ENCODE measurements at regions not wholly inside any gene's neighbourhood (a gene's known extent, or its start where the extent isn't known, plus 50 kb on each side); places are given as distances from the start of the nearest gene placed in this dataset.
"Not testable (repeated sequence)": the region's sequence is repeated elsewhere in the genome, so short reads cannot be mapped to it uniquely, and the experiment has no call there.

DNA sequence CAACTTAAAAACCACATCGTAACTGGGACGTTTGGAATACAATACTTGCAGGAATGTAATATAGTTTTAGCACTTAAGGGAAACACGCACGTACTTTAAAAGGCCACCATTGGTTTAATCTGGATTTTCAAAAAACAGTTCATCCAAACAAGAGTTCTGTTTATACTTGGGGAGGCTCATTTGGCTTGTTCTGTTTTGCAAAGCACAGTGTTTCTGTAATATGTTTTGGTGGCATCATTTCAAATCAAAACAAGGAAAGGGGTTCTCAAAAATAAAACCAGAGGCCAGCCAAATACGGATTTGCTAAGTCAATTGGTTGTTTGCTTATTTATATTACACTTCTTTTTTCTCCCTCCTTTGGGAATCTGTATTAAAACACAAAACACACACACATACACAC, 656.1 kb upstream of the SOX9 start:
- DNase-seq: no peak

DNA sequence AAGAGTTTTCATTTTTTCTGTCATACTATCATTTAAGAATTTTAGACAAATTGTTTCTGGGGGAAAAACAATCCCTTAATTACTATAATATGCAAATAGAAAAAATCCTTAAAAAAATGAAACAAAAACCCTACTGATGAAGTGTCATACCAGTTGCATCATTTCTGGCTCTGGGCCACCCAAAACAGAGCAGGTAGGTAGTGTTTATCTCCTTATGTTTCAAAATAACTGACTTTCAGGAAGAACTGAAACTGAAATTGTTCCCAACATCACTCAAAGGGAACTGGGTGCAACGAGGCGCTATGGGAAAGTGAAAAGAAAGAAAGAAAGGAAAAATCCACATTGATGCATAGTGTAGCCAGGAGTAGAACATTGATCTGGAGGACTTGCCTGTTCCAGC, 653.1 kb upstream of the SOX9 start:
- DNase-seq: no peak

DNA sequence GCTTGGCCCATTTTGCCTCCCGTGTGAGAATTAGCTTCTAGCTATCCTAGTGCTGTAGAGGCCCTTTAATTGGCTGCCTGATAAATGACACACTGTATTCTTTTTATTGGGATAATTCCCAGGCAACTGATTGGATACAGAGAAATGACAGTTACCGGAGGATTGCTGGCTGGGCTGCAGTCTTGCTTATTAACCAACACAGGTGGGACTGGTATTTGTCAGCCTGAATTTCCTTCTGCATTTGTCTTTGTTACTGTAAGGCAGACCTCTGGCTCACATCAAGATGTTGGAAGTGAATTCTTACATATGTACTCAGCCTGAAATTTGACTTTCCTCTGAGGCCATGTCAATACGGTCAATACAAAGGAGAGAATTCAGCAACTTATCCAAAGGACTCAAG, 650.8 kb upstream of the SOX9 start:
- no peak for DNase-seq

DNA sequence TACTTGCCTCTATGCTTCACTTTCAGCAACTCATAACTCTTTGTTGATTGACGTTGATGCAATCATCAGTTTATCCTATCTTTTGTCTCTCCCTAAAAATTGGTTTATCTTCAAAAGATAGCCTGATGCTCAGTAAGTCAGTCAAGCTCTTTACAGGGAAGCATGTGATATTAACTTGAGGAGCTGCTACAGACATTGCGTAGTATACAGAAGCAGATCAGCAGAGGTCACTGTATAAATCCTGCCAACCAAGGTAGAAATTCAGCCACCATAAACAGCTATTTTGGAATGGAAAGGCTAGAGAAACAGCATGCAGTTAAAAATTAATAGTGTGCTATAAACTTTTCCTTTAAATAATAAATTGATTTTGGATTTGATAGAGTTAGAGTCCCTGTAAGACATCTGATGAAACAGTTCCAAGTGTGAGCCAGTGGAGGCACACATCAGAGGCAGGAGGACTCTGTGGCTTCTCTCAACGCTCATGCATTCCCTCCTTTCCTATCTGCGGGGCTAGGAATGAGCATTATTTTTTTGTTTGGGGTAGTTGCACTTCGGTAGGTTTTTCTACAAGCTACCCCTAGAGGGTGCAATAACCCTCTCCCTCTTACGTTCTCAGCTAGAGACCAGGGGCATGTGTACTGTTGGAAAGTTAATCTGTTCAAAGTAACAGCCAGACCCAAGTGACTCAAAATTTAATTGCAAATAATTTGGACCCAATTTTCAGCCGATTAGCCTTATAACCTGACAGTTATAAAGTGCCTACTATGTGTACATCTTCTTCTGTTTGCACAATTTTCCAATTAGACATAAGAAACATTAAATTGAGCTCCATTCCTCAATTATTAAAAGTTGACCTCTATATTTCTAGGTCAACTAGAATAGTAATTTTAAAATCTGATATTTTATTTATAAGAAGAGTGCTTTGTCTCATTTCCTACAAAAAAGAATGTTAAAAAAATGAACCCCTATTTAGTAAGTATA, 647.7 kb upstream of the SOX9 start:
- DNase-seq: no peak

DNA sequence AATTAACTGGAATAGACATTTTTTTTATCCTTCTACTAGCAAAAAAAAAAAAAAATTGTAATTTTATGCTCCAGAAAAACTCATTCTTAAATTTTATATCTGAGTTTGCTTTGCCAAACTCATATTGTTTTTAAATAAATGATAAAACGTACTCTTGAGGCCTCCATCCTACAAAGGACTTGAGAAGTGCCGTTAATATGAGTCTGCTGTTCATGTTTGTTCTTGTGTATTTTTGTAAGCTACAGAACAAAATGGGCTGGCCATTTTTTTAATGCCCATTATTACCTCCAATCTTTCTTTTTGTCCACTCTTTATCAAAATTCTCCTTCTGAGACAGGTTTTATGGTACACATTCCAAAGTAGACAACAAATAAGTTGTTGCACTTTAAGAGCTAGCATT, 643.5 kb upstream of the SOX9 start:
- no peak for DNase-seq

DNA sequence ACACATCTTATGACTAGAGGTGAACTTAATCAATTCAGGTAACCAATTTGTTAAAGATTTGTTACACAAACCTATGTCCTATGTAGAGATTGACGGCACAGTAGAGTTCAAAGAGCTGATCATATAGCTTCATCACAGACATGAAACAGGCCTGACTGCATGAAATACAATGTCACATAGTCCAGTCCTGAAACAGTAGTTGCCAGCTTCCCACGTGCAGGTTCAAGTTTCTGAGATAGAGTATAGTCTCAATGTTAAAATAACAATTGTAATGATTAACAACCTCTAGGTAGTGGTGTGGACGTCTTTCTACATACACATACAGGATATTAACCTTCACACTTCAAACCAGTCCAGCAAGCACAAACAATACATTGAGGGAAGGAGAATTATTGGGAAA, 640.7 kb upstream of the SOX9 start:
- DNase-seq: no peak

DNA sequence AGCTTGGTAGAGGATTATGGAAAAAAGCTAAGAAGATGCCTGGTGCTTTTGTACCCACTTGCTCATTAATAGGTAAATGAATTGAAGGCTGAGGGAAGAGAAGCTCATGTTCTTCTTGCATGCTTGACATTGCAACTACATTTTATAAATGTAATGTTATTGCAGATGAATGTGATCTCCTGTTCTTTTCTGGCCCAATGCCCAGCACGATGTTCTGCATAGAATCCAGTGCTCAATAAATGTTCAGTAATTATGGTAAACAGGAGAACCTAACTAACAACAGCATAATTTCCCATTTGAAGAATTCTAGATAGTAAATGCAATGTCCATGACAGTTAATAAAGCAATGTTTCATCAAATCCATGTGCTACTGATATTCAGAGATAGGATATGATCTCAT, 638.2 kb upstream of the SOX9 start:
- no peak for DNase-seq

DNA sequence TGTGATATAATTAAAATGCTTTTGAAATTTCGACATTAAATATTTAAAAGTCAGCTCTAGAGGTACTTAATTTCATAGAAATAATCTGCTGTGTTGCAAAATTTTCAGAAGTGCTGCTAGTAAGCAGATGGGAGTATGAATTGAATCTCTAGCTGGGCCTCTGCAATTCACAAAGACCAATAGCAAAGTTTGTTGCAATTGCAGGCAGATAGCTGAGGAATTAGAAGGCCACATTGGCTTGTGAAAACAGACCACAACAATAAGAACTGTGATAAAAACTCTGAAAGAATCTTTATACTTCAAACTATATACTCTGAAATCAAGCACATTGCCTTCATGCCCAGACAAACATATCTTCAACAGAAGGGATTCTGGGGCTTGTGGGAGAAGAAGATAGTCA, 636.3 kb upstream of the SOX9 start:
- no peak for DNase-seq

DNA sequence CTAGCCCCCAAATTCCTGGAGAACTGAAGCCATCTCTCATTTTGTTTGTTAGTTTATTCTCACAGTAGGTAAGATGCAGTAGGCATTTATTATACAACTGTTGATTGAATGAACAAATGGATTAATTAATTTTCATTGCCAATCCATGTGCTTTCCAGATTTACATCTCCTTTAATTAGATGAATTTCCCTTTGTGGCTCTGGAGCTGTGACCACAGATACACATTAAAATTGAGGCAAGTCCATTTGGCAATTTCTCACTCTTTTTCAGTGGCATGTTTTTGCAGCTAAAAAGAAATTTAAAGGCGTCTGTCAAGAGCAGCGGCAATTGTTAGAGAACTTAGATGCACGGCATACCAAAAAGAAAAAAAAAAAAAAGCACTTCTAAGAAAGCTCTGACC, 635.4 kb upstream of the SOX9 start:
- DNase-seq: no peak

DNA sequence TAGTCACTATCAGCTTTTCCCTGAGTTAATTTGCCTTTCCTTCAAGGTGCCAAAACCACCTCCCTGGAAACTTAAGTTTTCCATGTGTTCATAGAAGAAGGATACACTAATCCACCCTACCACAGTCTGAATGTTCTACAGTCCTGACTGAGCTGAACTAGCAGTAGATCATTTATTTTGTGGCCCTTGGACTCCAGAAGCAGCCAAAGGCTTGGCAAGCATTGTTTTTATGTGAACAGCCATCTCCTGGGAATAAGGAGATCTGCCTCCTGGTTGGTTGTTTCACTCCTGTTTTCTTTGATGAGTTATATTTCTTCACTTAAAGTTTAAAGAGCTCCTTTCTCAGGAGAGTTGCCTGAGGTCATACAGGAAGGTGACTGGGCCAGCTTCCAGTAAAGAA, 634.6 kb upstream of the SOX9 start:
- no peak for DNase-seq

DNA sequence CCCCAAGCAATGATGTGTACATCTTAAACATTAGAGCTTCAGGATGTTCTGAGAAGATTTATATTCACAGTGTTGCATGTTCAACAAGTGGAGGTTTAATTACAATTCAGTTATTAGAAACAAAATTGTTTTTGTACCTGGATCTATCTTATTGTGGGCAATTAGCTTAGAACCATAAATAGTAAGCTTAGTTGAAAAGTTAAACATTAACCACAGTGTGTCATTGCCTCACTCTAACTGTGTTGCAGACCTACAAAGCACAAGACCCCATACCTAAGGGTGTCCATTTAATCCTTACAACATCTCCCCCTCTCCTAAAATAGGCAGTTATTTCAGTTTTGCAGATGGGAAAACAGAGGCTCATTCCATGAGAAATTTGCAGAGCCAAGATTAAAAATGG, 632.0 kb upstream of the SOX9 start:
- DNase-seq: no peak

DNA sequence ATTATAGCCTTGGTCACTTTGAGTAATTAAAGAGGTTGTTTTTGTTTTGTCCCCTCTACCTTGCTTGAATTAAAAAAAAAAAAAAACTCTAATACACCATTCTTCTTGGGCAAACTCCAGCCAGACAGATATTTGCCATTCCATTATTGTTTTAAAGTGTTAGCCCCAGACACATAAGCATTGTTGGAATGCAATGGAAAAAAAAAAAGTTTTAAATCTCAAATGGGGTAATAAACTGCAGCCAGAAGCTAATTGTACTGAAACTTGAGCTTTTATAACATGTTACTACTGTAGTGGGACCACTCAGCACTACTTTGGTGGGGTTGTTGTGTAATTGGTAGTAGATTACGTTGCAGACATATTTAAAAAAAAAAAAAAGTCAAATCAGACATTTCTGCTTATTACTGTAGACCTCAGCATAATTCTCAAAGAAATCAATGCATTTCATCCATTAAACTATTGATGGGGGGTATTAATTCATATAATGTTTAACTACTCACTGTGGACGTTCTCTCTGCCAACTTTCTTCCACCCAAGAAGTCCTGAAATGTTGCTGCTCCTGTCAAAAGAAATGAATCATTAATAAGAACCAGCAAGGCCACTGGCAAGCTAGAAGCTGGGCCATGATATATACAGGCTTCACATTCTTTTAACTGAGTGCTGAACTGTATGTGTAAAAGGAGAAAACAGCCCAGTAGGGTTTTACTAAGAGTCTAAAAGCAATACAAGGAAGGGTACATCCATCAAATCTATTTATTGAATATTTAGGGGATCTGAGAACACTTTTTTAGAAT, 626.6 kb upstream of the SOX9 start:
- no peak for DNase-seq

DNA sequence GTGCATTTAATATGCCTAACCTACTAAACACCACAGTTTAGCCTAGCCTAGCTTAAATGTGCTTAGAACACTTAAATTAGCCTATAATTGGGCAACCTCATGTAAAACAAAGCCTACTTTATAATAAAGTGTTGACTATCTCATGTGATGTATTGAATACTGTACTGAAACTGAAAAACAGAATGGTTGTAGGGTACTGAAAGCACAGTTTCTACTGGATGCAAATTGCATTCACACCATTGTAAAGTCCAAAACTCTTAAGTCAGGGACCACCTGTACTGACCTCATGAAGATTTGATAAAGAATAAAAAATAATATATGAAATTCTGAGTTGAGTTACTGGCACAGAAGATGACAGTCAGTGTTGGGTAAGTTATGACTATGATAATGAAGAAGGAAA, 625.4 kb upstream of the SOX9 start:
- DNase-seq: no peak

DNA sequence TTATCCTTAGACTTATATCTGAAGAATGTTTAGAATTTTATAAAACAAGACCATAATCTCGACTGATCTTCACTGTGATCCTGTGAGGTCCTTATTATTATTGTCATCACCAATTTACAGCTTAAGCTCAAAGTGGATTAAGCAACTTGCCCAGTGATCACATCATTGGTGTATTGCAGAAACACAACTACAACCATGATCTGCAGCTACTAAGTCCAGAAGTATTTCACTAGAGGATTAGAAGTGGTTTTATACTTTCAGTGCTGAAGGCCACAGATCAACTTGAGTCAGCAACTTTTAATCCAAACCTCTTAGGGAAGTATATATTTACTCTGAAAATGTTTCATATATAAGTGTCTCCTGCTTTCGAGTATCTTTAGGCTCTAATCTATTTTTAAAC, 624.3 kb upstream of the SOX9 start:
- DNase-seq: no peak

DNA sequence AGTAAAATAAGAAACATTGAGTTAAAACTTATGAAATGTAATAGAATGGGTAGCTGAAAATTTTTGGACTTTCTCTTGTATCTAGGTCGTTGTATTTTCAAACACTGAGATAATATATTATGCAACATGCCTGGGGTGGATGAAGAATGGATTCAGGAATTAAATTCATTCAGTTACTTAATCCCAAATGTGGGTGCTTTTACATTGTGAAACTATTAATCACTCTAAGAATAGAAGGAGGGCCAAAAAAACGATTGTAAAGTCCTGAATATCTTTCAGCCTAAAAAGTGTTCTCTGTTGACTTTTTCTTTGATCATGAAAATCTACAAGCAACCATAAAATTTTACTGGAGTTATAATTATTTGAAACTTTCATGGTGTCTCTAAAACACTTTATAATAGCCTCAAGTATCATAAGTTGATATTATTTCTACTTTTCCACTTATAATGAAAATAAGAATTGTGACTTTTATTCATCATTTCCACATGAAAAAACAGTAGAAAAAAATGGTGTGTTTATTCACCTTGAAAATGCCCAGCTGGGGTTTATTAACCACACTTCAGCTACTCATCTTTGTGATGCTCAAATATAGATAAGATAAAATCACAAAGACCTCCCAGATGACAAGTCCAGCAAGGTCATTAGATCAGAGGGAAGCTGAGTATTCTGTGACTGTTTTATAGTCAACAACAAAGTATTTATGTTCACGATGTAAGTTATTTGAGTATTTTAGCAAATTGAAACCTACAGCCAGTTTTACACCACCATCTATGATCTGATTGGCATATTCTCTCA, 619.9 kb upstream of the SOX9 start:
- no peak for DNase-seq

DNA sequence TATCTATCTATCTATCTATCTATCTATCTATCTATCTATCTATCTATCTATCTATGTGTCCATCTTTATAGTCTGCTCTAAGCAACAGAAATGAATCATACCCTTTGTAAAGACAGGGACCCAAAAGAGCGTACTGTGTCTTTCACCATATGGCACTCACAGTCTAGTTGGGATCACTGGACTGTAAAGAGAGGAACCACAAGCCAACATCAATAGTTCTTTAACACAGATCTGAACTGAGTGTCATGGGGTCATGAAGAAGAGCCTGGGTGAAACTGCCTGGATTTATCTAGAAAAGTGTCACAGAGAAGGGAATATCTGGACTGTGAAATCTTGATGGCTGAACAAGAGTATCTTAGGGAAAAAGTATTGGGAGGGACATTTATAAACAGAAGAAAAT, 619.1 kb upstream of the SOX9 start:
- DNase-seq: no peak

DNA sequence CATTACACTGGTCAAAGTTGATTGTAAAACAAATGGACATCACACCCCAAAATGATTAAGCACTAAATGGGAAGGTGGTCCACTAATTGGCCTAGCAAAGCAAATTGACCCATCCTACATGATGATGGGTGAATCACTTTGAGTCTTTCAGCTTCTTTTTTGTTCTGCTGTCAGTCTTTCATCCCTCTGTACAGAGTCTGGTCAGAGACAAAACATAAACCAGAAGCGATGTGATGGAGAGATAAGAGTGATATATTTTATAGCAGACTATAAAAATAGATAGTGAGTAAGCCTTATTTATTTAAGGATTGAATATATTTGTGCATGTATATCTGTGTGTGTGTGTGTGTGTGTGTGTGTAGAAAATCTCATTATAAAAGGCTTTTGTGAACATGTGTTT, 618.4 kb upstream of the SOX9 start:
- DNase-seq: no peak

DNA sequence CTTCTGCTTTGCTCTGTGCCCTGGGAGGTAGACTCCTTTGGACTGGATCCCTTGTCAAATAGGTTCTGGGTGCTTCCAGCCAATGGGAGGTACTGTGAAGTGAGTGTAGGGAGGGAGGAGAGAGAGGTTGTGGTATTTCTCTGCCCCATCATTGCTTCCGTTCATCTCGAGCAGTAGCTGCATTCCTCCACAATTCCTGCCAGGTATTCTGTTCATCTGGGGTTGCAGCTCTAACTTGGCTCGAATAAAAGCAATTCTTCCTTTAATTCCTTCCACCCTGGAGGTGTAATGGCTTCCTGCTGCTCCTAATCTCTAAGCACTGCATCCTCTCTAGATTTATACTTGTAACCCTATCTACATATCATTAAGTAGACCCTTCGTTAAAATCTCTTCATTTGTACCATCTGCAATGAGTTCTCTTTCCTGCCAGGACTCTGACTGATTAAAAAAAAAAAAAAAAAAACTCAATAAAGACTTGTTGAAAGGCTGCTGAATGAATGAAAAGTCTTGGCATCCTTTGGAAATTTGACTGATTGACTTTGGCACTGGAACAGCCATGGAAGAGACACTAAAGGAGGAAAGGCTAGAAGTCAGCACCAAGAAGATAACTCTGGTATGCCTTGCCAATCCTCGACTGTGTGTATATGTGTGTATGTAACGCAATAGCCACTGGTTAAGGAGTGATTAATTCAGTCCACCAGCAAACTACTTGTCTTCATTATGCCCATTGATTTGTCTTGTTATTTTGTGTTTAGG, 616.9 kb upstream of the SOX9 start:
- no peak for DNase-seq

DNA sequence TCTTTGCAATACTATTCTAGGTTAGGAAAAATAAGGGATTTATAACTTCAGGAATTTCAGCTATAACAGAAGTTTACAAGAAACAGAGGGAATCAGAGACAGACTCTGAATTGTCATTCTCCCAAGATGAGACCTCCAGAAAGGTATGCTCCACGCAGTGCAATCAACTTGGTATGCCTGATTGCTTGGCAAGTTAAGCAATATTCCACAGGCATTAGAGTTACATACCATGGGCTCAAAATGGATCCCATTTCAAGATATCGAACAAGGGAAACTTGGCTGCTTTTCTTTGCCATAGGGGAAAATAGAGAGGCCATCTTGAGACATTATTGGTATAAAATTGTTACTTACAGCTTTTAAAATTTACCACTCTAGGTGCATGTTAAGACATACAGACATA, 615.6 kb upstream of the SOX9 start:
- DNase-seq: no peak

DNA sequence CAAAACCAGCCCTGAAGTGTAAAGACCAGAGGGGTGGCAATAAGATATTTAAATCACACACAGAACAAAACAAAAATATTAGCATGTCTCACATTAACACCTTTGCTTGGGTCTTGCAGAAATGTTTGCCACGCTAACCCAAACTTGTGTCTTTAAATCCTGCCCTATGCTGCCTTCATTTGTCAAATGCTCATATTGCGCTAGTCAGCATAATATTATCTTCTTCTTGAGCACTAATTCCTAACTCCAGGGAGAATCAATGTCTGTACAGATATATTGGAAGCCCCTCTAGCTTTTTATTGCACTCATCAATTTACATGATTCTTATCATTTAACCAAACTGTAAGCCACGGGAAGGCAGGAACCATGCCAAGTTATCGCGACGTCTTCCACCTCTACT, 614.8 kb upstream of the SOX9 start:
- no peak for DNase-seq

DNA sequence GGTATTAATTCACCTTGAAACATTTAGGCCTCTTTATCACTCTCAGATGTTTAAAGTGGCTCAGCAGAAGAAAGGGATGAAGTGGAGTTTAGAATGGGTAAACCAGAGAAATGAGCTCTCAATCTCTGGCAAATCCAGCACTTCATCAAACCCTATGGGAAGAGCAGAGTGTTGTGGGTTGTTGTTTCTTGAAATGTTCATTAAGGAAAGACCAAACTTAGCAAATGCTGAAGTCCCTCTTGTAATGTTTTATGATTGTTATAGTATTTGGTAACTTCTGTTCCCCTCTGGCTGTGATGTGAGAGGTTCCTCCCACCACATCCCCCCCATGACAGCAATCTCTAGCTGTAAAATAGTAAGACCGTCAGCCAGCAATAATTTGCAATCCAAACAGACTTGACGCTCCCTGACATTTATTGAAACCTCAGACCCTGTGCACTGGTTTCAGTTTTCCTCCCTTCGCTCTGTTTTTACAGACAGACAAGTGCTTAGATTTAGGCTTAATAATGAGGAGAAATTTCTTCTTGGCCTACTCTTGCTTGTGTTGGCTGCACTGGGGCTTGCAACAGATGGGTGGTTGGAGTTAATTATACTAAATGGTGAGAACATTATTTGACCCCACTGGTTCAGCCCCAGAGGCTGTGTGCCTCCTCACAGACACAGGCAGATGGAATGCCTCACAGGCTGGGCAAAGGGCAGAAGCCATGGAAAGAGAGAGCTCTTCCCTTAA, 609.4 kb upstream of the SOX9 start:
- DNase-seq: no peak

DNA sequence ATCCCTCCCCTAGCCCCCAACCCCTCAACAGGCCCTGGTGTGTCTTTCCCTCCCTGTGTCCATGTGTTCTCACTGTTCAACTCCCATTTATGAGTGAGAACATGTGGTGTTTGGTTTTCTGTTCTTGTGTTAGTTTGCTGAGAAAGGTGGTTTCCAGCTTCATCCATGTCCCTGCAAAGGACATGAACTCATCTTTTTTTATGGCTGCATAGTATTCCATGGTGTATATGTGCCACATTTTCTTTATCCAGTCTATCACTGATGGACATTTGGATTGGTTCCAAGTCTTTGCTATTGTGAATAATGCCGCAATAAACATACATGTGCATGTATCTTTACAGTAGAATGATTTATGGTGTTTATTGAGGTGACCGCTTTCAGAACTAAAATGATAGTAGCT, 607.1 kb upstream of the SOX9 start:
- DNase-seq: not testable (repeated sequence)
